Thyroid gland (tissue), 4 donors: ENCODE measurements at regions not wholly inside any gene's neighbourhood (a gene's known extent, or its start where the extent isn't known, plus 50 kb on each side); places are given as distances from the start of the nearest gene placed in this dataset.

Source experiments
- CTCF ChIP-seq, 6 experiments: fragments of 200-600 bp in 3 of 6; fragments of 450-650 bp in 3 of 6; sonication (generic) in 3 of 6; IDR thresholded peaks; one replicate each; pipeline ENCODE4 v1.5.1; 2016 to 2019; ENCODE audit warnings: antibody characterized with exemption in 6 of 6, mild to moderate bottlenecking in 2 of 6, inconsistent platforms in 1 of 6, moderate library complexity in 1 of 6
- POLR2A ChIP-seq, 2 donors: fragments of 450-650 bp; IDR thresholded peaks; one replicate each; pipeline ENCODE4 v1.6.1; 2017; ENCODE audit warnings: antibody characterized with exemption in 2 of 2, mild to moderate bottlenecking in 2 of 2, moderate library complexity in 1 of 2

- no peak for TF ChIP-seq CTCF (IDR thresholded peaks at IDR 0.05)
- TF ChIP-seq POLR2A (IDR thresholded peaks at IDR 0.05) = no peak
Observed at GRCh38 chr6:112936504-112936903, 589.4 kb downstream of the RFPL4B start.
